ENCODE measurements at regions not wholly inside any gene's neighbourhood (a gene's known extent, or its start where the extent isn't known, plus 50 kb on each side); places are given as distances from the start of the nearest gene placed in this dataset.

DNA sequence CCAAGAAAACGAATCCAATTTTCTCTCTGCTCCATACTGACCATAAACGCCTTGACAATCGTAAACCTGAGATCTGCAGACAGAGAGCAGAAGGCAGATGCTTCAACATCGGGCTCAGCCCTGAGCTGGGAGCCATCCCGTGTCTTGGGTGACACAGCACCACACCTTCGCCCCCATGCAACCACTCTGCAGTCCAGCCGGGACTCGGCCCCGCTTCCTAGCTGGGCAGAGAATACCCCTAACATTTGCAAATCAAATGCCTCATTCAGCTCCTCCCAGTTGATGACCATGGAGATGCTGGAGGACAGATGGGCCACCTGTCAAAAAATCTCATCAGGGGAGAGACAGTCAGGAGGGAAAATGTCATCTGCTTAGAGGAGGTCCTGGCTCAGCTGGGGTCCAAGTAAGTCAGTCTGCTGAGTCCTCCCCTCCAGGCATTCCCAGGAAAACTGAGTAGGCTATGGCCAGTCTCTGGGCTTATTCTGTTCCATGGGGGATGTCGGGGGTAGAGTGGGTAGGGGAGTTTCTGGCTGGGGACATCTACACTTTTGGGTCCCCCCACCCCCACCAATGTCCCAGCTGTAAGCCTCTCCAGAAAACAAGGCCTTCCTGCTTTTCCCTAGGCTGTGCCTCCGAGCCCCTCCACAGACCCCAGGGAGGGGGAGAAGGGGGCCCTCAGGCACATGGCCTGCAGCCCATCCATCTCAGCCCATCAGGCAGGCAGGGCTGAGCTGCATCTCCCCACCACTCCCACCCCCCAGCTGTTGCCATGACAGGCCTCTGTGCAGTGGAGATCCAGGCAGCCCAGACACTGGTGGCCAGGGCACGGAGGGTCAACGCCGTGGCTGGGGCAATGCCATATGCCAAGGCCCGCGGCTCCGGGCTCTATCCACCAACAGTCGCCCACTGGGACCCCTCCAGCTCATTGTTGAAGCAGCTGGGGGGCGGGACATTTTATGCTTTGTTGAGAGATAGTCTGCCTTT is 158.6 kb downstream of the AXIN2 start:
- Histone ChIP-seq H3K4me2 (ENCODE audit: low read depth, low read length) (no peak overlapping the region), H3K4me3 (ENCODE audit: low read length) (no peak overlapping the region)

DNA sequence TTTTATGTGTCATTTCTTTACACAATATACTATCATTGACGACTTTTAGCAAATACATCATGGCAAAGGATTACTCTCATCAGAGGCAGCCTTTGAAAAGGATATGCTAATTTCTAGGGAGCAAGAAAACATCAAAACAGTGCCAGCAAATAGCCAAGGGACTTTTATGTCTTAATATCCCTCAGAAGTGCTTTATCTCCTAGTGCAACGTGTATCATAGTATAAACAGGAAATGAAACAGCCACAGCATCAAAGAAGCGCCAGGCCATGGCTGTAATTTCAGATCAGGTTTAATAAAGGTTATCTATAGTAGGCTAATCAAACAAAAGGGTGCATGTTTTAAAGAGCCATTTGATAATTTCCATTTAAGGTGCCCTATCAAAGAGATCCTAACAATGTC is 159.9 kb downstream of the AXIN2 start:
- Histone ChIP-seq H3K4me2 (ENCODE audit: low read depth, low read length) (no peak overlapping the region), H3K4me3 (ENCODE audit: low read length) (no peak overlapping the region), H3K4me1 (ENCODE audit: low read length) (no peaks in the 10 kb centered on the region), H3K9ac (ENCODE audit: low read length) (no peak overlapping the region), H3K27ac (ENCODE audit: low read length) (no peak overlapping the region), H3K79me2 (ENCODE audit: low read length) (no peaks in the 10 kb centered on the region), H2AFZ (ENCODE audit: low read length) (no peak overlapping the region), H3K36me3 (replicated peaks; ENCODE audit: insufficient read depth, low read length) (no peaks in the 10 kb centered on the region), H4K20me1 (ENCODE audit: insufficient read depth, low read length) (no peaks in the 10 kb centered on the region), H3K9me2 (replicated peaks; ENCODE audit: insufficient read depth, low read length) (no peaks in the 10 kb centered on the region), H3F3A (ENCODE audit: insufficient read depth, low read length) (no peaks in the 10 kb centered on the region), H3K9me3 (replicated peaks; ENCODE audit: insufficient read depth, low read length) (no peaks in the 10 kb centered on the region), H3K27me3 (replicated peaks; ENCODE audit: insufficient read depth, low read length) (no peaks in the 10 kb centered on the region)
- DNase-seq, result no peak
- no peak for TF ChIP-seq EZH2phosphoT487 (IDR thresholded peaks at IDR 0.05; ENCODE audit: low read length)
- no peak for TF ChIP-seq EZH2 (optimal IDR thresholded peaks at IDR 0.05; ENCODE audit: low read depth, low read length)
- TF ChIP-seq, protein P1, sequence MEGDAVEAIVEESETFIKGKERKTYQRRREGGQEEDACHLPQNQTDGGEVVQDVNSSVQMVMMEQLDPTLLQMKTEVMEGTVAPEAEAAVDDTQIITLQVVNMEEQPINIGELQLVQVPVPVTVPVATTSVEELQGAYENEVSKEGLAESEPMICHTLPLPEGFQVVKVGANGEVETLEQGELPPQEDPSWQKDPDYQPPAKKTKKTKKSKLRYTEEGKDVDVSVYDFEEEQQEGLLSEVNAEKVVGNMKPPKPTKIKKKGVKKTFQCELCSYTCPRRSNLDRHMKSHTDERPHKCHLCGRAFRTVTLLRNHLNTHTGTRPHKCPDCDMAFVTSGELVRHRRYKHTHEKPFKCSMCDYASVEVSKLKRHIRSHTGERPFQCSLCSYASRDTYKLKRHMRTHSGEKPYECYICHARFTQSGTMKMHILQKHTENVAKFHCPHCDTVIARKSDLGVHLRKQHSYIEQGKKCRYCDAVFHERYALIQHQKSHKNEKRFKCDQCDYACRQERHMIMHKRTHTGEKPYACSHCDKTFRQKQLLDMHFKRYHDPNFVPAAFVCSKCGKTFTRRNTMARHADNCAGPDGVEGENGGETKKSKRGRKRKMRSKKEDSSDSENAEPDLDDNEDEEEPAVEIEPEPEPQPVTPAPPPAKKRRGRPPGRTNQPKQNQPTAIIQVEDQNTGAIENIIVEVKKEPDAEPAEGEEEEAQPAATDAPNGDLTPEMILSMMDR (IDR thresholded peaks at IDR 0.05; ENCODE audit: low read length), result no peak

More for the DNA sequence above, 158.6 kb downstream of the AXIN2 start:
- Histone ChIP-seq H3K9me2 (replicated peaks; ENCODE audit: insufficient read depth, low read length) (no peaks in the 10 kb centered on the region), H3F3A (ENCODE audit: insufficient read depth, low read length) (no peaks in the 10 kb centered on the region), H3K36me3 (replicated peaks; ENCODE audit: insufficient read depth, low read length) (no peaks in the 10 kb centered on the region), H3K9me3 (replicated peaks; ENCODE audit: insufficient read depth, low read length) (no peaks in the 10 kb centered on the region), H2AFZ (ENCODE audit: low read length) (no peak overlapping the region), H3K4me1 (ENCODE audit: low read length) (no peaks in the 10 kb centered on the region), H3K27me3 (replicated peaks; ENCODE audit: insufficient read depth, low read length) (no peaks in the 10 kb centered on the region), H3K27ac (ENCODE audit: low read length) (no peak overlapping the region), H3K79me2 (ENCODE audit: low read length) (no peaks in the 10 kb centered on the region), H4K20me1 (ENCODE audit: insufficient read depth, low read length) (no peaks in the 10 kb centered on the region), H3K9ac (ENCODE audit: low read length) (no peak overlapping the region)
- no peak for DNase-seq
- TF ChIP-seq EZH2 (optimal IDR thresholded peaks at IDR 0.05; ENCODE audit: low read depth, low read length) (no peak), EZH2phosphoT487 (IDR thresholded peaks at IDR 0.05; ENCODE audit: low read length) (no peak)
- TF ChIP-seq, protein P1 (IDR thresholded peaks at IDR 0.05; ENCODE audit: low read length), result no peak

DNA sequence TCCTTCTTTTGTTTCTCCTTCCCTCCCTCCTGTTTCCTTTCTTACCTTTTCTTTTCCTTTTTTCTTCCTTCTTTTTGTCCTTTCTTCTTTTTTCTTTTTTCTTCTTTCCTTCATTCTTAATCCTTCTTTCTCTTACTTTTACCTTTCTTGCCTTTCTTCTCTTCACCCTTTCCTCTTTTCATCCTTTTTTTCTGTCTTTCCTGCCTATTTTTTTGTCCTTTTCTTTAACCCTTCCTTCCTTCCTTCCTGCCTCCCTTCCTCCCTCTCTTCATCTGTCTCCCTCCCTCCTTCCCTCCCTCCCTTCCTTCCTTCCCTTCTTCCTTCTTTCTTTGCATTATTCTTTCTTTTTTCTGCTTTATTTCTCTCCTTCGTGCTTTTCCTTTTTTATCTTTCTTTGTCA is 160.7 kb downstream of the AXIN2 start:
- Histone ChIP-seq H3K4me1 (ENCODE audit: low read length) (no peaks in the 10 kb centered on the region), H3K9me3 (replicated peaks; ENCODE audit: insufficient read depth, low read length) (no peaks in the 10 kb centered on the region), H3K4me2 (ENCODE audit: low read depth, low read length) (no peak overlapping the region), H3K9me2 (replicated peaks; ENCODE audit: insufficient read depth, low read length) (no peaks in the 10 kb centered on the region), H3F3A (ENCODE audit: insufficient read depth, low read length) (no peaks in the 10 kb centered on the region), H4K20me1 (ENCODE audit: insufficient read depth, low read length) (no peaks in the 10 kb centered on the region), H3K4me3 (ENCODE audit: low read length) (no peak overlapping the region), H3K27me3 (replicated peaks; ENCODE audit: insufficient read depth, low read length) (no peaks in the 10 kb centered on the region), H3K36me3 (replicated peaks; ENCODE audit: insufficient read depth, low read length) (no peaks in the 10 kb centered on the region), H2AFZ (ENCODE audit: low read length) (no peak overlapping the region), H3K27ac (ENCODE audit: low read length) (no peak overlapping the region), H3K79me2 (ENCODE audit: low read length) (no peaks in the 10 kb centered on the region), H3K9ac (ENCODE audit: low read length) (no peak overlapping the region)
- no peak for TF ChIP-seq EZH2phosphoT487 (IDR thresholded peaks at IDR 0.05; ENCODE audit: low read length)
- TF ChIP-seq EZH2 (optimal IDR thresholded peaks at IDR 0.05; ENCODE audit: low read depth, low read length), result no peak
- TF ChIP-seq, protein P1 (IDR thresholded peaks at IDR 0.05; ENCODE audit: low read length), result no peak
- DNase-seq, result no peak
